WTC11 (cell line): ENCODE measurements at regions not wholly inside any gene's neighbourhood (a gene's known extent, or its start where the extent isn't known, plus 50 kb on each side); places are given as distances from the start of the nearest gene placed in this dataset.

Experiments
- ATF3 ChIP-seq: sonication (generic); formaldehyde crosslinking; conservative IDR thresholded peaks from 2 replicates; pipeline ENCODE4 v1.8.1; 2022; ENCODE audit warnings: mild to moderate bottlenecking, missing genetic modification reagents
- CTCF ChIP-seq: fragments of 200-600 bp; IDR thresholded peaks from 2 replicates; pipeline ENCODE4 v1.8.0; 2022; ENCODE audit warnings: antibody characterized with exemption
- ERG ChIP-seq: fragments of 250-450 bp; sonication (Bioruptor Pico); IDR thresholded peaks from 2 replicates; pipeline ENCODE4 v1.8.0; 2021; ENCODE audit warnings: mild to moderate bottlenecking
- FOXP1 ChIP-seq: sonication (generic); formaldehyde crosslinking; IDR thresholded peaks from 2 replicates; pipeline ENCODE4 v1.8.0; 2022; ENCODE audit warnings: missing genetic modification reagents, mild to moderate bottlenecking, moderate library complexity, borderline replicate concordance
- MAX ChIP-seq: sonication (generic); formaldehyde crosslinking; IDR thresholded peaks from 2 replicates; pipeline ENCODE4 v1.8.0; 2022; ENCODE audit warnings: mild to moderate bottlenecking, missing genetic modification reagents
- NR2C2 ChIP-seq: sonication (generic); formaldehyde crosslinking; IDR thresholded peaks from 2 replicates; pipeline ENCODE4 v1.8.0; 2022; ENCODE audit warnings: mild to moderate bottlenecking, missing genetic modification reagents
- PRDM15 ChIP-seq: sonication (generic); formaldehyde crosslinking; IDR thresholded peaks from 2 replicates; pipeline ENCODE4 v1.8.0; 2022; ENCODE audit warnings: missing genetic modification reagents
- SP1 ChIP-seq: sonication (generic); formaldehyde crosslinking; conservative IDR thresholded peaks from 2 replicates; pipeline ENCODE4 v1.8.1; 2022; ENCODE audit warnings: missing genetic modification reagents

- TF ChIP-seq CTCF (no peak), MAX (CRISPR knock-in tag) (no peak), ERG (no peak), NR2C2 (CRISPR knock-in tag) (no peak), FOXP1 (CRISPR knock-in tag) (no peak), PRDM15 (CRISPR knock-in tag) (no peak), SP1 (CRISPR knock-in tag) (no peak), ATF3 (CRISPR knock-in tag) (no peak)
Observed at GRCh38 chr6:166223079-166223478, 55.4 kb upstream of the TBXT start.
